ENCODE measurements at regions not wholly inside any gene's neighbourhood (a gene's known extent, or its start where the extent isn't known, plus 50 kb on each side); places are given as distances from the start of the nearest gene placed in this dataset.

- Histone ChIP-seq H3K9me3 (ENCODE audit: control insufficient read depth, low read length) (no peaks in the 10 kb centered on the region), H3K36me3 (ENCODE audit: control insufficient read depth, insufficient read depth, low read length, severe bottlenecking) (no peaks in the 10 kb centered on the region), H3K9ac (ENCODE audit: low read length) (no peak overlapping the region), H3K27me3 (replicated peaks; ENCODE audit: control insufficient read depth, insufficient read depth, low read length) (peaks cover 17% of the 10 kb centered on the region), H3K4me1 (ENCODE audit: control insufficient read depth, insufficient read depth, low read length) (peaks cover 4% of the 10 kb centered on the region), H3K4me3 (ENCODE audit: low read length) (no peak overlapping the region)
- no peak for DNase-seq (ENCODE audit: low read depth)
Measured at GRCh38 chr20:22387452-22387851, 196.9 kb downstream of the FOXA2 start.

GRCh38 chr20:22386306-22386623 lies 198.1 kb downstream of the FOXA2 start:
- H3K9me3 ChIP-seq (ENCODE audit: control insufficient read depth, low read length) = no peaks in the 10 kb centered on the region
- no peaks in the 10 kb centered on the region for H3K36me3 ChIP-seq (ENCODE audit: control insufficient read depth, insufficient read depth, low read length, severe bottlenecking)
- H3K9ac ChIP-seq (ENCODE audit: low read length) = no peak overlapping the region
- peaks cover 4% of the 10 kb centered on the region for H3K4me1 ChIP-seq (ENCODE audit: control insufficient read depth, insufficient read depth, low read length)
- no peak overlapping the region for H3K4me3 ChIP-seq (ENCODE audit: low read length)
- peaks cover 17% of the 10 kb centered on the region for H3K27me3 ChIP-seq (replicated peaks; ENCODE audit: control insufficient read depth, insufficient read depth, low read length)
- DNase-seq (ENCODE audit: low read depth) = no peak

DNA sequence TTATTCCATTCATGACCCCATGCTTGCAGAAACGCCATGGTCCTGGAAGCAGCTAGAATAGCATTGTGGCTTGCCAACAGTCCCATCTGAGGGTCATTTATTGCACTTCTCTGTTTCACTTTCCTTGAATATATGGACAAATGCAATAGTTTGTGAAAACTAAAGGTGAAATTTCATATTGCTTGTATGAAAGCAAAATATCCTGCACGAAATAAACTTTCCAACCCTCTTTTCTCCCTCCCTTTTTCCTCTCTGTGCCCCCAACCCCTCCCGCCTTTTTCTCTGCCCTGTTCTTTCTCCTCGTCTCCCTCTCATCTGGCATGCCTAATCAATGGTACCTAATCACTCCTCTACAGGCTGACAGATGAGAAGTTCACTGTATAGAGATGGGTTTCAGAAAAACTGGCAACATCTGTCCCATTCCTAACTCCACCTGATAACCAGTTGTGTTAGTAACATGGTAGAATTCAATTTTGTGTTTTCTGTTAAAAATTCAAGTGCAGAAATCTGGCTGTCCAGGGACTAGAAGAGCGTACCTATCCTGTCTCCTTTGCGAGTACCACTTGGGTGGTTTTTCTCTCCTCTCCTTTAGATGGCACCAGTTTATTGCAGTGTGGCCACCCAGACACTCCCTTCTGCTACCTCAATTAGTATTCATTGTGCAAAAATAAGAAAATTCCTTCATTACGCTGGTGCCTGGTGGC lies 198.6 kb downstream of the FOXA2 start:
- H3K9ac ChIP-seq (ENCODE audit: low read length) = no peak overlapping the region
- no peak for DNase-seq (ENCODE audit: low read depth)
- no peaks in the 10 kb centered on the region for H3K9me3 ChIP-seq (ENCODE audit: control insufficient read depth, low read length)
- no peaks in the 10 kb centered on the region for H3K36me3 ChIP-seq (ENCODE audit: control insufficient read depth, insufficient read depth, low read length, severe bottlenecking)
- H3K27me3 ChIP-seq (replicated peaks; ENCODE audit: control insufficient read depth, insufficient read depth, low read length) = peaks cover 17% of the 10 kb centered on the region
- H3K4me1 ChIP-seq (ENCODE audit: control insufficient read depth, insufficient read depth, low read length) = peaks cover 4% of the 10 kb centered on the region
- H3K4me3 ChIP-seq (ENCODE audit: low read length) = no peak overlapping the region

DNA sequence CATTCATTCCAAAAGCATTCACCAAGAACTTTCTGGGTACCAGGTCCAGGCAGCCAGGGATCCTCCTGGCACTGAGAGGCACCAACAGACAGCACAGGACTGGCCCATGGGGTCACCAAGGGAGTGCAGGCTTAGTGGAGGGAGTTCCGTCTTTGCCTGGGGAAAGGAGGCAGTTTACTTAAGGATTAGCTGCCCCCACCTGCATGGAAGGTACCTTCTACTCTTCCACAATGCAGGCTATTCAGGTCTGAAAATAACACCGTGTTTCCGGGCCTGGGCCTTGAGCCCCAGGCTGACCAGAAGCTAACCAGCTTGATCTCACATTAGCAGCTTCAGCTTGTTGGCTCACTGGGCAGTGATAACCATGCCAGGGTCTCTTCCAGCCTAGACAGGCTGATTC lies 199.4 kb downstream of the FOXA2 start:
- Histone ChIP-seq H3K9me3 (ENCODE audit: control insufficient read depth, low read length) (no peaks in the 10 kb centered on the region), H3K9ac (ENCODE audit: low read length) (no peak overlapping the region), H3K27me3 (replicated peaks; ENCODE audit: control insufficient read depth, insufficient read depth, low read length) (peaks cover 17% of the 10 kb centered on the region), H3K4me3 (ENCODE audit: low read length) (no peak overlapping the region), H3K4me1 (ENCODE audit: control insufficient read depth, insufficient read depth, low read length) (peaks cover 4% of the 10 kb centered on the region), H3K36me3 (ENCODE audit: control insufficient read depth, insufficient read depth, low read length, severe bottlenecking) (no peaks in the 10 kb centered on the region)
- DNase-seq (ENCODE audit: low read depth) = no peak

DNA sequence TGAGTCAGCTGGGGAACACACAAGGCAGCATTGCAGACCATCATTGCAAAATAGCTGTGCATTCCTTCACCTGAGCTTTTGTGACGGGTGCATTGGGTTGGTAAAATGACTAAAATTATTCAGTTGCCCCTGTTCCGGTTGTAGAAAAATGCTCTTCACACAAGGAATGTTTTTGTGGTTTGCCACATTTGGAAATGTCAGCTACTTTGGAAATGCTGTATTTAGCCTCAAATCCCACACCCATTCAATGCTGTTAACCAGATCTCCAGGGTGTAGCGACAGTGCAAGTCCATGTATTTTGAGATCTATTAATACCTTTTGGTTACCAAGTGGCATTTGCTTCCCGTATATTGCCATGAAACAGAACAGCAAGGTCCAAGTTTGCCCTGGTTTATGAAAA lies 201.2 kb downstream of the FOXA2 start:
- H3K36me3 ChIP-seq (ENCODE audit: control insufficient read depth, insufficient read depth, low read length, severe bottlenecking) = no peaks in the 10 kb centered on the region
- H3K9me3 ChIP-seq (ENCODE audit: control insufficient read depth, low read length) = no peaks in the 10 kb centered on the region
- peaks cover 17% of the 10 kb centered on the region for H3K27me3 ChIP-seq (replicated peaks; ENCODE audit: control insufficient read depth, insufficient read depth, low read length)
- no peak overlapping the region for H3K9ac ChIP-seq (ENCODE audit: low read length)
- no peak overlapping the region for H3K4me3 ChIP-seq (ENCODE audit: low read length)
- peaks cover 4% of the 10 kb centered on the region for H3K4me1 ChIP-seq (ENCODE audit: control insufficient read depth, insufficient read depth, low read length)
- no peak for DNase-seq (ENCODE audit: low read depth)

DNA sequence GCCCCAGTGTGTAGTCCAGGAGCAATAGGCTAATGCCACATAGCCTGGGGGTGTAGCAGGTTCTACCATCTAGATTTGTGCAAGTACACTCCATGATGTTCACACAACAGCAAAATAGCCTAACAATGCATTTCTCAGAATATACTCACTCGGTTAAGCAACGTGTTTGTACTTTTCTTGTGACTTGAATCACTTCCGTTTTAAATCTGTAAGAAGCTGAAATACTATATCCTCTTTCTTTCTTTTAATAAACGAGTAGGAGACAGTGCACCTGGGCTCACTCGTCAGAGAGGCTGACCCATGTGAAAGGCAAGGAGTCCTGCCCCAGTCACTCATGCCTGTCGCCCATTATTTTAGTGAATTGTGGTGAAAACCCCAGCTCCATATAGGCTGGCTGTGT lies 201.6 kb downstream of the FOXA2 start:
- DNase-seq (ENCODE audit: low read depth) = no peak
- Histone ChIP-seq H3K9me3 (ENCODE audit: control insufficient read depth, low read length) (no peaks in the 10 kb centered on the region), H3K4me3 (ENCODE audit: low read length) (no peak overlapping the region)

GRCh38 chr20:22381812-22382416 lies 202.5 kb downstream of the FOXA2 start:
- peaks cover 4% of the 10 kb centered on the region for H3K4me1 ChIP-seq (ENCODE audit: control insufficient read depth, insufficient read depth, low read length)
- H3K9ac ChIP-seq (ENCODE audit: low read length) = no peak overlapping the region
- H3K4me3 ChIP-seq (ENCODE audit: low read length) = no peak overlapping the region
- H3K9me3 ChIP-seq (ENCODE audit: control insufficient read depth, low read length) = no peaks in the 10 kb centered on the region
- no peaks in the 10 kb centered on the region for H3K36me3 ChIP-seq (ENCODE audit: control insufficient read depth, insufficient read depth, low read length, severe bottlenecking)
- peaks cover 12% of the 10 kb centered on the region for H3K27me3 ChIP-seq (replicated peaks; ENCODE audit: control insufficient read depth, insufficient read depth, low read length)
- no peak for DNase-seq (ENCODE audit: low read depth)

More for the DNA sequence above, 201.6 kb downstream of the FOXA2 start:
- no peaks in the 10 kb centered on the region for H3K36me3 ChIP-seq (ENCODE audit: control insufficient read depth, insufficient read depth, low read length, severe bottlenecking)
- peaks cover 4% of the 10 kb centered on the region for H3K4me1 ChIP-seq (ENCODE audit: control insufficient read depth, insufficient read depth, low read length)
- H3K9ac ChIP-seq (ENCODE audit: low read length) = no peak overlapping the region
- peaks cover 17% of the 10 kb centered on the region for H3K27me3 ChIP-seq (replicated peaks; ENCODE audit: control insufficient read depth, insufficient read depth, low read length)

GRCh38 chr20:22379472-22379871 lies 204.9 kb downstream of the FOXA2 start:
- Histone ChIP-seq H3K27me3 (replicated peaks; ENCODE audit: control insufficient read depth, insufficient read depth, low read length) (no peaks in the 10 kb centered on the region), H3K36me3 (ENCODE audit: control insufficient read depth, insufficient read depth, low read length, severe bottlenecking) (no peaks in the 10 kb centered on the region), H3K9me3 (ENCODE audit: control insufficient read depth, low read length) (no peaks in the 10 kb centered on the region), H3K4me1 (ENCODE audit: control insufficient read depth, insufficient read depth, low read length) (peaks cover 24% of the 10 kb centered on the region), H3K4me3 (ENCODE audit: low read length) (no peak overlapping the region), H3K9ac (ENCODE audit: low read length) (no peak overlapping the region)
- DNase-seq (ENCODE audit: low read depth) = no peak

GRCh38 chr20:22374678-22375590 lies 209.4 kb downstream of the FOXA2 start:
- H3K9ac ChIP-seq (ENCODE audit: low read length) = no peak overlapping the region
- H3K27me3 ChIP-seq (replicated peaks; ENCODE audit: control insufficient read depth, insufficient read depth, low read length) = peaks cover 20% of the 10 kb centered on the region
- no peak for DNase-seq (ENCODE audit: low read depth)
- peak overlapping the region; percentile 20 for H3K4me3 ChIP-seq (ENCODE audit: low read length)
- H3K4me1 ChIP-seq (ENCODE audit: control insufficient read depth, insufficient read depth, low read length) = peaks cover 22% of the 10 kb centered on the region
- H3K9me3 ChIP-seq (ENCODE audit: control insufficient read depth, low read length) = no peaks in the 10 kb centered on the region
- no peaks in the 10 kb centered on the region for H3K36me3 ChIP-seq (ENCODE audit: control insufficient read depth, insufficient read depth, low read length, severe bottlenecking)

GRCh38 chr20:22374066-22374465 lies 210.3 kb downstream of the FOXA2 start:
- peaks cover 22% of the 10 kb centered on the region for H3K4me1 ChIP-seq (ENCODE audit: control insufficient read depth, insufficient read depth, low read length)
- H3K4me3 ChIP-seq (ENCODE audit: low read length) = no peak overlapping the region
- peaks cover 28% of the 10 kb centered on the region for H3K27me3 ChIP-seq (replicated peaks; ENCODE audit: control insufficient read depth, insufficient read depth, low read length)
- no peak overlapping the region for H3K9ac ChIP-seq (ENCODE audit: low read length)
- H3K9me3 ChIP-seq (ENCODE audit: control insufficient read depth, low read length) = no peaks in the 10 kb centered on the region
- no peaks in the 10 kb centered on the region for H3K36me3 ChIP-seq (ENCODE audit: control insufficient read depth, insufficient read depth, low read length, severe bottlenecking)
- no peak for DNase-seq (ENCODE audit: low read depth)

GRCh38 chr20:22373164-22373895 lies 211.0 kb downstream of the FOXA2 start:
- peaks cover 22% of the 10 kb centered on the region for H3K4me1 ChIP-seq (ENCODE audit: control insufficient read depth, insufficient read depth, low read length)
- peaks cover 34% of the 10 kb centered on the region for H3K27me3 ChIP-seq (replicated peaks; ENCODE audit: control insufficient read depth, insufficient read depth, low read length)
- no peak for DNase-seq (ENCODE audit: low read depth)
- H3K9ac ChIP-seq (ENCODE audit: low read length) = no peak overlapping the region
- no peaks in the 10 kb centered on the region for H3K36me3 ChIP-seq (ENCODE audit: control insufficient read depth, insufficient read depth, low read length, severe bottlenecking)
- no peaks in the 10 kb centered on the region for H3K9me3 ChIP-seq (ENCODE audit: control insufficient read depth, low read length)
- H3K4me3 ChIP-seq (ENCODE audit: low read length) = no peak overlapping the region
